ENCODE measurements at regions not wholly inside any gene's neighbourhood (a gene's known extent, or its start where the extent isn't known, plus 50 kb on each side); places are given as distances from the start of the nearest gene placed in this dataset.

- intact Hi-C loops (cut with DNase I) = no loop called here
Observed at GRCh38 chr18:42533616-42534015, 578.6 kb downstream of the PIK3C3 start.

GRCh38 chr18:42534313-42534712 lies 579.3 kb downstream of the PIK3C3 start:
- Histone ChIP-seq H3K4me3 (no peak overlapping the region), H3K4me1 (replicated peaks) (no peaks in the 10 kb centered on the region), H3K27me3 (replicated peaks; ENCODE audit: insufficient read depth) (no peaks in the 10 kb centered on the region), H3K36me3 (no peaks in the 10 kb centered on the region), H3K9me3 (no peaks in the 10 kb centered on the region), H3K27ac (no peak overlapping the region)
- DNase-seq (ENCODE audit: low spot score) = no peak
- WGBS = 41% methylated on average over 1 of the region's 1 CpG
- no peak for TF ChIP-seq POLR2A (IDR thresholded peaks at IDR 0.05)
- no peak for TF ChIP-seq CTCF (IDR thresholded peaks at IDR 0.05)
- TF ChIP-seq POLR2AphosphoS5 (IDR thresholded peaks at IDR 0.05) = no peak
- intact Hi-C loops (cut with DNase I) = no loop called here

More at GRCh38 chr18:42533616-42534015, 578.6 kb downstream of the PIK3C3 start:
- DNase-seq (ENCODE audit: low spot score) = no peak
- Histone ChIP-seq H3K27ac (no peak overlapping the region), H3K4me1 (replicated peaks) (no peaks in the 10 kb centered on the region), H3K4me3 (no peak overlapping the region), H3K27me3 (replicated peaks; ENCODE audit: insufficient read depth) (no peaks in the 10 kb centered on the region), H3K9me3 (no peaks in the 10 kb centered on the region), H3K36me3 (no peaks in the 10 kb centered on the region)
- 62% methylated on average over 8 of the region's 8 CpGs for WGBS
- TF ChIP-seq POLR2AphosphoS5 (IDR thresholded peaks at IDR 0.05) (no peak), POLR2A (IDR thresholded peaks at IDR 0.05) (no peak), CTCF (IDR thresholded peaks at IDR 0.05) (no peak)

GRCh38 chr18:42536442-42536841 lies 579.0 kb downstream of the RIT2 start:
- Histone ChIP-seq H3K36me3 (no peaks in the 10 kb centered on the region), H3K4me3 (no peak overlapping the region), H3K27ac (no peak overlapping the region), H3K9me3 (no peaks in the 10 kb centered on the region), H3K27me3 (replicated peaks; ENCODE audit: insufficient read depth) (no peaks in the 10 kb centered on the region), H3K4me1 (replicated peaks) (no peaks in the 10 kb centered on the region)
- TF ChIP-seq POLR2A (IDR thresholded peaks at IDR 0.05) (no peak), CTCF (IDR thresholded peaks at IDR 0.05) (no peak), POLR2AphosphoS5 (IDR thresholded peaks at IDR 0.05) (no peak)
- DNase-seq (ENCODE audit: low spot score) = no peak
- intact Hi-C loops (cut with DNase I) = no loop called here
- WGBS = 85% methylated on average over 1 of the region's 1 CpG

GRCh38 chr18:42537291-42537690 lies 578.2 kb downstream of the RIT2 start:
- intact Hi-C loops (cut with DNase I) = no loop called here
- TF ChIP-seq POLR2A (IDR thresholded peaks at IDR 0.05) (no peak), POLR2AphosphoS5 (IDR thresholded peaks at IDR 0.05) (no peak), CTCF (IDR thresholded peaks at IDR 0.05) (no peak)
- no peaks in the 10 kb centered on the region for H3K27me3 ChIP-seq (replicated peaks; ENCODE audit: insufficient read depth)
- H3K4me1 ChIP-seq (replicated peaks) = no peaks in the 10 kb centered on the region
- H3K4me3 ChIP-seq = no peak overlapping the region
- no peaks in the 10 kb centered on the region for H3K9me3 ChIP-seq
- no peaks in the 10 kb centered on the region for H3K36me3 ChIP-seq
- 39% methylated on average over 2 of the region's 2 CpGs for WGBS
- no peak for DNase-seq (ENCODE audit: low spot score)
- no peak overlapping the region for H3K27ac ChIP-seq

GRCh38 chr18:42544901-42545300 lies 570.6 kb downstream of the RIT2 start:
- Histone ChIP-seq H3K27me3 (replicated peaks; ENCODE audit: insufficient read depth) (no peaks in the 10 kb centered on the region), H3K27ac (no peak overlapping the region), H3K4me3 (no peak overlapping the region), H3K4me1 (replicated peaks) (no peaks in the 10 kb centered on the region), H3K9me3 (no peaks in the 10 kb centered on the region), H3K36me3 (no peaks in the 10 kb centered on the region)
- no peak for DNase-seq (ENCODE audit: low spot score)
- intact Hi-C loops (cut with DNase I) = no loop called here
- no peak for TF ChIP-seq POLR2A (IDR thresholded peaks at IDR 0.05)
- no peak for TF ChIP-seq CTCF (IDR thresholded peaks at IDR 0.05)
- TF ChIP-seq POLR2AphosphoS5 (IDR thresholded peaks at IDR 0.05) = no peak
- WGBS = 77% methylated on average over 1 of the region's 1 CpG
